ENCODE measurements at regions not wholly inside any gene's neighbourhood (a gene's known extent, or its start where the extent isn't known, plus 50 kb on each side); places are given as distances from the start of the nearest gene placed in this dataset.

DNA sequence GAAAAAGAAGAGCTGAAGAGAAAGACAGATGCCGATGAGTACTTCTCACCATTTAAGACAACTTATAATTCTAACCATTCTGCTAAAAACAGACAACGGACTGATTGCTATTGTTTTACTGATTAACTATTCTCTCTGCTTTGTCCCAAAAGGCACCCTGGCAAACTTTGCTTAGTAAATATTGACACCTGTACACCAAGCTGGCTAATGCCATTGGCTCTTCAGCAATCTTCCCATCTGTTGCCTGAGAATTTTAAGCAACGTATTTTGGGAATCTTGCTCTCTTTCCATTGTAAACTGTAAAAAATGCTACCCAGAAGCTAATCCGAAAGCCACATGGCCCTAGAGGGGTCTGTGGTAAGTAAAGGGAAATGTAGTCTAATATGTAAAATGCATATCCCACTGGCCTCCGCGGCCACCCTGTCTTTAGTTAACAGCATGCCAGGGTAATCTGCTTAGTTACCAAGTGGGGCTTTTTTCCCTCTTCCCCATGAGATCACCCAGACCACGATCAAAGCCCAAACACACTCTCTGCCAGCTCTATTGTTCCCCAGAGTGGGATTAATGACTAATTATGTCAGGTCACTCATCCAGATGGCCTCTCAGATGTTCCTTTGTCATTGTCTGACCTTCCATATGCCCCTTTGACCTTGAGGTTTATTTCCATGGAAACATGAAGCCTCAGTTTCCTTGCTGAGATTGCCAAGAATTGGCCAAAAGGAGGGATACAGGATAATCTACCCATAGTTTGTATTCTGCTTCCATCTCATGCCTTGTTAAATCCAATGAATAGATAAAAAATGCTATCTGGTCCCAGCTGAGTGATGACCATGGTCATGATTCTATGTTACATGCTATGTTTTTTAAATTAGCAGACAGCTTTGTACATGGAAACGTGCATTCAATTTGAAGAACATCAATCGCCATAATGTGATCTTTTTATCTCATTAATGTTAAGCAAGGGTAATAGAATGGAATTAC, 216.4 kb upstream of the MCHR2 start:
- TF ChIP-seq, protein P1, sequence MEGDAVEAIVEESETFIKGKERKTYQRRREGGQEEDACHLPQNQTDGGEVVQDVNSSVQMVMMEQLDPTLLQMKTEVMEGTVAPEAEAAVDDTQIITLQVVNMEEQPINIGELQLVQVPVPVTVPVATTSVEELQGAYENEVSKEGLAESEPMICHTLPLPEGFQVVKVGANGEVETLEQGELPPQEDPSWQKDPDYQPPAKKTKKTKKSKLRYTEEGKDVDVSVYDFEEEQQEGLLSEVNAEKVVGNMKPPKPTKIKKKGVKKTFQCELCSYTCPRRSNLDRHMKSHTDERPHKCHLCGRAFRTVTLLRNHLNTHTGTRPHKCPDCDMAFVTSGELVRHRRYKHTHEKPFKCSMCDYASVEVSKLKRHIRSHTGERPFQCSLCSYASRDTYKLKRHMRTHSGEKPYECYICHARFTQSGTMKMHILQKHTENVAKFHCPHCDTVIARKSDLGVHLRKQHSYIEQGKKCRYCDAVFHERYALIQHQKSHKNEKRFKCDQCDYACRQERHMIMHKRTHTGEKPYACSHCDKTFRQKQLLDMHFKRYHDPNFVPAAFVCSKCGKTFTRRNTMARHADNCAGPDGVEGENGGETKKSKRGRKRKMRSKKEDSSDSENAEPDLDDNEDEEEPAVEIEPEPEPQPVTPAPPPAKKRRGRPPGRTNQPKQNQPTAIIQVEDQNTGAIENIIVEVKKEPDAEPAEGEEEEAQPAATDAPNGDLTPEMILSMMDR (IDR thresholded peaks at IDR 0.05): no peak
- TF ChIP-seq POLR2A (IDR thresholded peaks at IDR 0.05): no peak

All from tibial nerve (tissue), 3 donors.